ENCODE measurements at regions not wholly inside any gene's neighbourhood (a gene's known extent, or its start where the extent isn't known, plus 50 kb on each side); places are given as distances from the start of the nearest gene placed in this dataset.

DNA sequence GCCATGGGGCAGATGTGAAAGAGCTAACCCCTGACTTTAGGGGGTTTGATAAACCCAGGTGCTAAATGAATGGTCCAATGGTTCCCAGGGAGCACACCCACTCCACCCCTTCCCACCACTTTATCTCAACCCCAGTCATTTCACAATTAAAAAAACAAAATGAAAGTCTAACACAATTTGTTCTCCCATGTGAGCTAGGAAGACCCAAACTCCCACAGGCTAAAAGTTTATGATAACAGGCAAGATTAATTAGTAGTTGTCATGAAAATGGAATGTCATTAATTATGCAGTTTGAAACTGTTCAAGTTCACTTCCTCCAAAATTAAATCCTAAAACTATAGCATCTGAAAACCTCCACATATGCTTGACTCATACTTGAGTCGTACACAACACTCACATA, 63.3 kb upstream of the TPM1 start:
- no peaks in the 10 kb centered on the region for H3K4me1 ChIP-seq (ENCODE audit: control insufficient read depth in 2 of 2, insufficient read depth in 2 of 2, low read length in 2 of 2)
- no peaks in the 10 kb centered on the region for H3K27me3 ChIP-seq (ENCODE audit: control insufficient read depth in 2 of 2, insufficient read depth in 2 of 2, low read length in 2 of 2)
- Mint-ChIP-seq H3K4me3 (no peak overlapping the region), H3K4me1 (peaks cover 0 to 2% (median 0%) of the 10 kb centered on the region in 7 donors), H3K27ac (peak overlapping the region in 1 of 9 donors; percentile 11), H3K36me3 (no peaks in the 10 kb centered on the region), H3K9me3 (no peaks in the 10 kb centered on the region), H3K27me3 (peaks cover 0 to 8% (median 7%) of the 10 kb centered on the region in 5 donors)
- DNase-seq (no peak), ATAC-seq (no peak)
- H3K9me3 ChIP-seq (ENCODE audit: control insufficient read depth in 2 of 3, low read length in 3 of 3) = no peaks in the 10 kb centered on the region
- intact Hi-C loops (cut with micrococcal nuclease) = no loop called here
- H3K36me3 ChIP-seq (ENCODE audit: control insufficient read depth in 2 of 3, insufficient read depth in 3 of 3, low read length in 3 of 3) = no peaks in the 10 kb centered on the region
- no peak overlapping the region for H3K27ac ChIP-seq (ENCODE audit: low read depth, low read length)
- POLR2A ChIA-PET = no interaction called here
- CTCF ChIA-PET = no interaction called here
- H3K4me3 ChIP-seq (ENCODE audit: low read length) = no peak overlapping the region

DNA sequence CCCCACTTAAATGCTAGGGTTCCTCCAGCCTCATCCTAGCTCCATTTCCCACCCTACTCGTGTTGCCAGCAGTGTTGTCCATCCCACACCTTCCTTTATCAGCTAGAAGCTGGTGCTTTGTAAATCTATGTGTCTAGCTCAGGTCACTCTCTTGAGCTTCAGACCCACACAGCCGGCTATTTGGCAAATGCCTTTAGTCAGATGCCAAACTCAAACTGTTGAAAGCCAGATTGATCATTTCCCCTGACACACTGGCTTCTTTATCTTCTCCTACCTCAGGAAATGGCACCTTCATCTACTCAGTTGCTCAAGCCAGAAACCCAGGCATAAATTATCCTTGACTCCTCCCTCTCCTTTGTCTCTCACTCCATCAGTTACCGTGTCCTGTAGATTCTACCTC, 61.5 kb upstream of the TPM1 start:
- Mint-ChIP-seq H3K27me3 (peaks cover 12 to 18% (median 14%) of the 10 kb centered on the region in 5 donors), H3K4me1 (no peaks in the 10 kb centered on the region), H3K27ac (no peak overlapping the region), H3K36me3 (no peaks in the 10 kb centered on the region), H3K4me3 (no peak overlapping the region), H3K9me3 (no peaks in the 10 kb centered on the region)
- ChIA-PET CTCF (no interaction called here), POLR2A (no interaction called here)
- H3K4me3 ChIP-seq (ENCODE audit: low read length) = no peak overlapping the region
- H3K9me3 ChIP-seq (ENCODE audit: control insufficient read depth in 2 of 3, low read length in 3 of 3) = no peaks in the 10 kb centered on the region
- DNase-seq = no peak
- no peak for ATAC-seq
- H3K4me1 ChIP-seq (ENCODE audit: control insufficient read depth in 2 of 2, insufficient read depth in 2 of 2, low read length in 2 of 2) = no peaks in the 10 kb centered on the region
- no peak overlapping the region for H3K27ac ChIP-seq (ENCODE audit: low read depth, low read length)
- H3K27me3 ChIP-seq (ENCODE audit: control insufficient read depth in 2 of 2, insufficient read depth in 2 of 2, low read length in 2 of 2) = no peaks in the 10 kb centered on the region
- no peaks in the 10 kb centered on the region for H3K36me3 ChIP-seq (ENCODE audit: control insufficient read depth in 2 of 3, insufficient read depth in 3 of 3, low read length in 3 of 3)
- intact Hi-C loops (cut with micrococcal nuclease) = no loop called here

DNA sequence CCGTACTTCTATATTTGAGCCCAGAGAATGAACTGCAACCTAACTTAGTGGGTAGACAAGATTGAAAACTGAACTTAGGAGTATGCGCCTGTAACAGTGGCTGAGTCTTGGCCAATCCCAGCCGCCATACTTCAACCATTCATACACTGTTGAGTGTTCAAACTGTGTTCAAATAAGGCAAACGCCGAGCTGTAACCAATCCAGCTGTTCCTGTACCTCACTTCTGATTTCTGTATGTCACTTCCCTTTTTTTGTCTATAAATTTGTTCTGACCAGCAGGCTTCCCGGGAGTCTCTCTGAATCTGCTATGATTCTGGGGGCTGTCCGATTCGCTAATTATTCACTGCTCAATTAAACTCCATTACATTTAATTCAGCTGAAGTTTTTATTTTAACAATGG, 58.6 kb upstream of the TPM1 start:
- Mint-ChIP-seq H3K27ac (no peak overlapping the region), H3K4me1 (no peaks in the 10 kb centered on the region), H3K36me3 (no peaks in the 10 kb centered on the region), H3K9me3 (no peaks in the 10 kb centered on the region), H3K4me3 (no peak overlapping the region), H3K27me3 (peaks cover 8 to 20% (median 17%) of the 10 kb centered on the region in 5 donors)
- ATAC-seq (no peak), DNase-seq (no peak)
- intact Hi-C loops (cut with micrococcal nuclease) = no loop called here
- H3K4me3 ChIP-seq (ENCODE audit: low read length) = no peak overlapping the region
- no peaks in the 10 kb centered on the region for H3K36me3 ChIP-seq (ENCODE audit: control insufficient read depth in 2 of 3, insufficient read depth in 3 of 3, low read length in 3 of 3)
- H3K4me1 ChIP-seq (ENCODE audit: control insufficient read depth in 2 of 2, insufficient read depth in 2 of 2, low read length in 2 of 2) = no peaks in the 10 kb centered on the region
- no peaks in the 10 kb centered on the region for H3K27me3 ChIP-seq (ENCODE audit: control insufficient read depth in 2 of 2, insufficient read depth in 2 of 2, low read length in 2 of 2)
- H3K9me3 ChIP-seq (ENCODE audit: control insufficient read depth in 2 of 3, low read length in 3 of 3) = no peaks in the 10 kb centered on the region
- no peak overlapping the region for H3K27ac ChIP-seq (ENCODE audit: low read depth, low read length)
- POLR2A ChIA-PET = no interaction called here
- CTCF ChIA-PET = no interaction called here

DNA sequence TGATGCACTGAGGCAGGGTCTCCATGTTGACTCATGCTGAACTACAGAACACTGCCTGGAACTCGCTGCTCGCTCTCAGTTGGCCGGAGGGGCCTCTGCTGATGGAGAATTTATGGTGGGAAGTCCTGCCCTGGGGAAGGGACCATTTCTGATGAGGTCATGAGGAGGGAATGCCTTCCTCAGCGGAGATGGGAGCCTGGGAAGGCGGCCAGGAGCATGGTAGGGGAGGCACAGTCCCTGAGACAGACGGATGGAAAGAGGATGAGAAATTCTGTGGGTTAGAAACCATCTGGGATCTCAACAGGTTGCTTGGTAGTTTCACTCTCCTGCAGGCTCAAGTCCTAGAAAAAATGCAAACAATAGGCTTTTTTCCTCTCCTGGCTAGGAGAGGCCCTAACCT, 56.8 kb upstream of the TPM1 start:
- Histone ChIP-seq H3K4me3 (ENCODE audit: low read length) (no peak overlapping the region), H3K27me3 (ENCODE audit: control insufficient read depth in 2 of 2, insufficient read depth in 2 of 2, low read length in 2 of 2) (no peaks in the 10 kb centered on the region), H3K36me3 (ENCODE audit: control insufficient read depth in 2 of 3, insufficient read depth in 3 of 3, low read length in 3 of 3) (no peaks in the 10 kb centered on the region), H3K27ac (ENCODE audit: low read depth, low read length) (no peak overlapping the region), H3K9me3 (ENCODE audit: control insufficient read depth in 2 of 3, low read length in 3 of 3) (no peaks in the 10 kb centered on the region), H3K4me1 (ENCODE audit: control insufficient read depth in 2 of 2, insufficient read depth in 2 of 2, low read length in 2 of 2) (no peaks in the 10 kb centered on the region)
- peaks cover 0 to 4% (median 0%) of the 10 kb centered on the region in 5 donors for H3K36me3 Mint-ChIP-seq
- intact Hi-C loops (cut with micrococcal nuclease) = no loop called here
- no peak for DNase-seq
- H3K4me3 Mint-ChIP-seq = no peak overlapping the region
- H3K4me1 Mint-ChIP-seq = no peaks in the 10 kb centered on the region
- no peak for ATAC-seq
- ChIA-PET POLR2A (no interaction called here), CTCF (no interaction called here)
- no peaks in the 10 kb centered on the region for H3K9me3 Mint-ChIP-seq
- H3K27ac Mint-ChIP-seq = no peak overlapping the region
- H3K27me3 Mint-ChIP-seq = peaks cover 7 to 26% (median 14%) of the 10 kb centered on the region in 5 donors

DNA sequence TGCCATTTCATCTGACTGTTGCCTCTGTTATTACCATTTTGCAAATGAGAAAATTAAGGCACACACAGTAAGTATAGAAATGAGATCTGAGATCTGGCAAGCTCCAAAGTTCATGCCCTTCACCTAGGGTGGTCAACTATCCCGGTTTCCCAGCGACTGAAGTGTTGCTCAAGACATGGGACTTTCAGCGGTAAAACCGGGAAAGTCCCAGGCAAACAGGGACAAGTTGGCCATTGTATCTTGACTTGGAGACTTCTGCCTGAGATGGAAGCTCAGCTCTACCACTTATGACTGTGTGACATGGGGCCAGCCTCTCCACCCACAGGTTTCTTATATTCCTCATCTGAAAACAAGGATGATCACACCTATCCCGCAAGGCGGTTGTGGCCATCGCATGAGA, 55.6 kb upstream of the TPM1 start:
- Mint-ChIP-seq H3K27ac (no peak overlapping the region), H3K9me3 (no peaks in the 10 kb centered on the region), H3K4me1 (no peaks in the 10 kb centered on the region), H3K36me3 (peaks cover 0 to 4% (median 0%) of the 10 kb centered on the region in 5 donors), H3K4me3 (no peak overlapping the region), H3K27me3 (peaks cover 7 to 26% (median 19%) of the 10 kb centered on the region in 5 donors)
- Histone ChIP-seq H3K9me3 (ENCODE audit: control insufficient read depth in 2 of 3, low read length in 3 of 3) (no peaks in the 10 kb centered on the region), H3K27ac (ENCODE audit: low read depth, low read length) (no peak overlapping the region), H3K36me3 (ENCODE audit: control insufficient read depth in 2 of 3, insufficient read depth in 3 of 3, low read length in 3 of 3) (no peaks in the 10 kb centered on the region), H3K4me3 (ENCODE audit: low read length) (no peak overlapping the region), H3K27me3 (ENCODE audit: control insufficient read depth in 2 of 2, insufficient read depth in 2 of 2, low read length in 2 of 2) (no peaks in the 10 kb centered on the region), H3K4me1 (ENCODE audit: control insufficient read depth in 2 of 2, insufficient read depth in 2 of 2, low read length in 2 of 2) (no peaks in the 10 kb centered on the region)
- CTCF ChIA-PET = no interaction called here
- intact Hi-C loops (cut with micrococcal nuclease) = no loop called here
- POLR2A ChIA-PET = no interaction called here
- ATAC-seq (no peak), DNase-seq (no peak)

DNA sequence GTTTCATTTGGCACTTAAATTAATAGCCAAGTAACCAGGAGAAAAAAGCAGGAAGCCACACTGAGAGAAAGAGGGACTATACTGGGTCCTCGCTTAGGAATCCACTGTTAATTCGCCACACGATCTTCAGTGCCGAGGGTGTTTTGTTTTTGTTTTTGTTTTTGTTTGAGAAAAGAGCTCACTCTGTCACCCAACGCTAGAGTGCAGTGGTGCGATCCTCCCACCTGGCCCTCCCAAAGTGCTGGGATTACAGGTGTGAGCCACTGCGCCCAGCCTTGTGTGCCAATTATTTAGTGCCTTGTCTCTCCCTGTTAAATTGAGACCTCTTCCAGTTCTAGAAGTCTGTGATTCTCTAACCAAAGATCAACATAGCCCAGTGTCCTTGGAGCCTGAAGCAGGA, 53.8 kb upstream of the TPM1 start:
- H3K36me3 ChIP-seq (ENCODE audit: control insufficient read depth in 2 of 3, insufficient read depth in 3 of 3, low read length in 3 of 3) = no peaks in the 10 kb centered on the region
- H3K4me3 ChIP-seq (ENCODE audit: low read length) = no peak overlapping the region
- Mint-ChIP-seq H3K9me3 (no peaks in the 10 kb centered on the region), H3K4me3 (no peak overlapping the region), H3K27ac (no peak overlapping the region), H3K4me1 (no peaks in the 10 kb centered on the region), H3K36me3 (peaks cover 0 to 4% (median 0%) of the 10 kb centered on the region in 5 donors), H3K27me3 (peaks cover 13 to 38% (median 24%) of the 10 kb centered on the region in 5 donors)
- POLR2A ChIA-PET = no interaction called here
- intact Hi-C loops (cut with micrococcal nuclease) = no loop called here
- no peak for ATAC-seq
- no peak for DNase-seq
- H3K27ac ChIP-seq (ENCODE audit: low read depth, low read length) = no peak overlapping the region
- CTCF ChIA-PET = no interaction called here
- H3K4me1 ChIP-seq (ENCODE audit: control insufficient read depth in 2 of 2, insufficient read depth in 2 of 2, low read length in 2 of 2) = no peaks in the 10 kb centered on the region
- no peaks in the 10 kb centered on the region for H3K9me3 ChIP-seq (ENCODE audit: control insufficient read depth in 2 of 3, low read length in 3 of 3)
- H3K27me3 ChIP-seq (ENCODE audit: control insufficient read depth in 2 of 2, insufficient read depth in 2 of 2, low read length in 2 of 2) = no peaks in the 10 kb centered on the region

DNA sequence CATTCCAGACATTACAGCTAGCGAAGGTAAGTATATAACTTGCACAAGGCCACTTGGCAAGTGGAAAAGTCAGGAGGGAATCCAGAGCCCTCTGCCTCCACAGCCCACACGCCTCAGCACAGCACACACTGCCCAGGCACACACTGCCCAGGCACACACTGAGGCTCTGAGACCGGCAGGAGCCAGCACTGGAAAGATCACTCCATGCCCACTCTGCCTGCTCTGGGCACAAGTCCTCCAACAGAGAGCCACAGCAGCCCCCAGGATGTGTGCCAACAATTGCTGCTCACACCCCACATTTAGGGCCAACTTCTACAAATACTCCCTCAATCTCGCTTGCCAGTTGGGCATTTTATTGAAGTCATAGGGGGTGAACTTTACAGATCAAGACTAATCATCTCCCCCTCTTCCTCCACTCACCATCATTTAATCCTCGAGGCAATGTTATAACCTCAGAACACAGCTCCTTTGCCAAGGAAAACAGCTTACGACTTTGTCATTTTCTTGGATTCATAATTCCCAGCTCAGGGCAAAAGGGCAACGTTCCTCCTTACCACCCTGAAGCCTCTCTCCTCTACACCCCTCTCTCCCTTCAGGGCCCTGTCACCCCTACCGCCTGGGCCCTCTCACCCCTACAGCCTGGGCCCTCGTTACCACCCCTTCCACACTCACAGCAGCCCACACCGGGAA, 53.0 kb upstream of the TPM1 start:
- Histone ChIP-seq H3K27ac (ENCODE audit: low read depth, low read length) (no peak overlapping the region), H3K4me3 (ENCODE audit: low read length) (no peak overlapping the region), H3K4me1 (ENCODE audit: control insufficient read depth in 2 of 2, insufficient read depth in 2 of 2, low read length in 2 of 2) (no peaks in the 10 kb centered on the region), H3K27me3 (ENCODE audit: control insufficient read depth in 2 of 2, insufficient read depth in 2 of 2, low read length in 2 of 2) (no peaks in the 10 kb centered on the region), H3K9me3 (ENCODE audit: control insufficient read depth in 2 of 3, low read length in 3 of 3) (no peaks in the 10 kb centered on the region), H3K36me3 (ENCODE audit: control insufficient read depth in 2 of 3, insufficient read depth in 3 of 3, low read length in 3 of 3) (no peaks in the 10 kb centered on the region)
- no peaks in the 10 kb centered on the region for H3K9me3 Mint-ChIP-seq
- intact Hi-C loops (cut with micrococcal nuclease) = no loop called here
- no peaks in the 10 kb centered on the region for H3K4me1 Mint-ChIP-seq
- ChIA-PET POLR2A (no interaction called here), CTCF (no interaction called here)
- peaks cover 13 to 37% (median 23%) of the 10 kb centered on the region in 5 donors for H3K27me3 Mint-ChIP-seq
- H3K36me3 Mint-ChIP-seq = peaks cover 0 to 4% (median 0%) of the 10 kb centered on the region in 5 donors
- H3K27ac Mint-ChIP-seq = no peak overlapping the region
- DNase-seq = no peak
- H3K4me3 Mint-ChIP-seq = no peak overlapping the region
- ATAC-seq = no peak

Data from naive thymus-derived CD4-positive, alpha-beta T cell (primary cell).